HG03097 (cell line): ENCODE measurements at regions not wholly inside any gene's neighbourhood (a gene's known extent, or its start where the extent isn't known, plus 50 kb on each side); places are given as distances from the start of the nearest gene placed in this dataset.
"Not testable (repeated sequence)": the region's sequence is repeated elsewhere in the genome, so short reads cannot be mapped to it uniquely, and the experiment has no call there.

ENCODE experiments used
- ATAC-seq: cut with Tn5 transposase; IDR thresholded peaks from one replicate; pipeline ENCODE4 v1.9.1; 2021; ENCODE audit not compliant: unreplicated experiment, low FRiP score

DNA sequence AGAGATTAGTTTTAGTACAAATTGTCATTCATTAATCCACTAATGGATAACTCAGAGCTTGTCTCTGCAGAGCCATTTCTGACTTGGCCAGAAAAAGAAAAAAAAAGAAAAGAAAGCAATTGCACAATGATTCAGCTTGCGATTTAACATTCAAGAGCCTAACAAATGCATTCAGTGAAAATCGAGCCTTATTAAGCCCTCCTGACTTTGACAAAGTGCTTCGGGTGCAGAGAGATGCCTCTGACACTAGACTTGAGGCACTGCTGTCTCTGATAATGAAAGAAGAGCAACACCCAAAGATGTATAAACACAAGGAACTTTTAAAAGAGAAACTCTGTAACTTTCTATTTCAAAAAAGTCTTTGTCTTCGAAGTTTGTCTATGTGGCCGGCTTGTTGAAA lies 322.9 kb upstream of the FRG1 start:
- ATAC-seq: not testable (repeated sequence)

DNA sequence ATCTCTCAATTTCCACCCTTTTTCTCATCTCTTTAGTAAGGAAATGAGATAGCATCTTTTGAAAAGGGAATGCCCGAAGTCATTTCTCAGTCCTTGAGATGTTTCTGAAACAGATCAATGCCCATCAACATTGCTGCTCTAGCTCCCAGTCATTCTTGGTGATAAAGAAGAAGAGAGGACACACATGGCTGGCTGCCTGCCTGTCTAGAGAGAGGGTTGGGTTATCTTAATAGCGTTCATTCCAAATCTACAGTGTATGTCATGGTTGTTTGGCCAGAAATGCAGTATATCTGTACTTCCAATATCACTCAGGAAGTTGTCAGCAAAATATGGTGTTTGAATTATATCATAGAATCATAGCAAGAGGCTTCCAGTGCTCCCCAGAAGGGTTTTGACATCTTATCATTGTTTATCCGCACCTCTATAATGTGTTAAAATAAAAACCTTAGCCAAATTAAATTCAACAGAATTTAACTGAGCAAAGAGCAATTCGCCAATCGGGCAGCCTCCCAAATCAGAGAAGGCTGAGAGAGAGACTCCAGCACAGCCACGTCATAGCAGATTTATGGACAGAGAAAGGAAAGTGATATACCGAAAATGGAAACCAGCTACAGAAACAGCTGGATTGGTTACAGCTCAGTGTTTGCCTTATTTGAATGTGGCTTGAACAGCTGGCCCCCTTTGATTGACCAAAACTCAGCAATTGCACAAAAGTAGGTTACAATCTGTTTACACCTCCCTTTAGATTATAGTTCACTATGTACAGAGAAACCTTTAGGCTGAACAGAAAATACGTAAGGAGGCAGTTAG lies 321.0 kb upstream of the FRG1 start:
- ATAC-seq: not testable (repeated sequence)

DNA sequence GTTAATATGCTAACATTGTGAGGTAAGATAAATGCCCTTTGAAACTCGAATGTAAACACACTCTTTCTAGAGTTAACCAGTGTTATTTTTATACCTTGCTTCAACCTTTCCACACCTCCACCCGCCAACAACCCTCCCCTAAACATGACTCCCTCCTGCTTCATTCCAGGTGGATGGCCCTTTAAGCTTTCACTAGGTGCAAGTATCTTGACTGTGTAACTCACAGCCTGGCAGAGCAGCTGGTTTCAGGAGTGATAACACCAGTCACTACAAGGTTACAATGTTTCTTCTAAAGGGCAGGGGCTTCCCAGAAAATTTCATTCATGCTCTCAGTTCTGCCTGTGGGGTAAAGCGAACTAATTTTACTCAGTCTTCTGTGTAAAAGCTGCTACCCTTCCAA lies 318.1 kb upstream of the FRG1 start:
- ATAC-seq: not testable (repeated sequence)

GRCh38 chr4:189627041-189627440 lies 313.6 kb upstream of the FRG1 start:
- ATAC-seq: not testable (repeated sequence)

DNA sequence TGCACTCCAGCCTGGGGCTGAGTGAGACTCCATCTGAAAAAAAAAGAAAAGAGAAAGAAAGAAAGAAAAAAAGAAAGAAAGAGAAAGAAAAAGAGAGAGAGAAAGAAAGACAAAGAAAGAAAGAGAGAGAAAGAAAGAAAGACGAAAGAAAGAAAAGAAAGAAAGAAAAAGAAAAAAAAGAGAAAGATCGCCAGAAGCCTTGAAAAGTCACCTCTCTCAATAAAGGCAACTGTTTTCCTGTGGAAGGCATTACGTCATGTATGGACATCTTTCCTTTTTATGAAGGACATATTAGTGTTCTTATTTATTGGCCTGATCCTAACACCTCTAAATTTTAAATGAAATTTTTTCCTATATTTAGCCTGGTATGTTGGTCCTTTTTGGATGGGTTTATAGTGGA lies 310.9 kb upstream of the FRG1 start:
- ATAC-seq: not testable (repeated sequence)

DNA sequence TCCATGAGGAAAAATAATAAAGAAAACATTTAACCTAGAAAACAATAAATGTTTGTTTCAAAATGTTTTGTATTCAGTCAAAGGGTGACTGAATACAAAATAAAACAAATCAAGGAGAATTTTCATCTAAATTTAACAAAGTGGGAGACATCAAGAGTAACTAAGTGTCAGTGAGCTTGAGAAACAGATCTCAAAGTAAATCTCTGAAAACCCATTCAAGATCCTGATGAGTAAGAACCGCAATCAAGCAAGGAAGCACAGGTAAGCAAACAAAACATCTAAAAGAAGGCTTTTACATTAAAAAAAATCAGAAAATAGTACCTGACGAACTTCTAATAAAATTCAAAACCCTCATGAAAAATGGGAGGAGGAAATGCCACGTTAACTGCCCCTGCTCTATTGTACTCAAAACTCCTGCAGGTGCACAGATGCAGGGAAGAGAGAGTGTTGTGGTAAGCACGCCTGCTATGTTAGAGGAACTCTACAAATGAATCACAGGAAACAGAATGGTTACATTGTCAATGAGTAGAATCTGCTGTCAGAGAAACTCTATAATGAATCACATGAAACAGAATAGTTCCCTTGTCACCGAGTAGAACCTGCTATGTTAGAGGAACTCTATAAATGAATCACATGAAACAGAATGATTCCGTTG lies 309.6 kb upstream of the FRG1 start:
- ATAC-seq: not testable (repeated sequence)

DNA sequence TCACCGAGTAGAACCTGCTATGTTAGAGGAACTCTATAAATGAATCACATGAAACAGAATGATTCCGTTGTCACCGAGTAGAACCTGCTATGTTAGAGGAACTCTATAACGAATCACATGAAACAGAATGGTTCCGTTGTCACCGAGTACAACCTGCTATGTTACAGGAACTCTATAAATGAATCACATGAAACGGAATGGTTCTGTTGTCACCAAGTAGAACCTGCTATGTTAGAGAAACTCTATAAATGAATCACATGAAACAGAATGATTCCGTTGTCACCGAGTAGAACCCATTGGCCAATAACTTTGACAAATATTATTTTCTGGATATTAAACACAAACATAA lies 309.1 kb upstream of the FRG1 start:
- not testable (repeated sequence) for ATAC-seq

GRCh38 chr4:189650436-189650835 lies 290.2 kb upstream of the FRG1 start:
- ATAC-seq: not testable (repeated sequence)

DNA sequence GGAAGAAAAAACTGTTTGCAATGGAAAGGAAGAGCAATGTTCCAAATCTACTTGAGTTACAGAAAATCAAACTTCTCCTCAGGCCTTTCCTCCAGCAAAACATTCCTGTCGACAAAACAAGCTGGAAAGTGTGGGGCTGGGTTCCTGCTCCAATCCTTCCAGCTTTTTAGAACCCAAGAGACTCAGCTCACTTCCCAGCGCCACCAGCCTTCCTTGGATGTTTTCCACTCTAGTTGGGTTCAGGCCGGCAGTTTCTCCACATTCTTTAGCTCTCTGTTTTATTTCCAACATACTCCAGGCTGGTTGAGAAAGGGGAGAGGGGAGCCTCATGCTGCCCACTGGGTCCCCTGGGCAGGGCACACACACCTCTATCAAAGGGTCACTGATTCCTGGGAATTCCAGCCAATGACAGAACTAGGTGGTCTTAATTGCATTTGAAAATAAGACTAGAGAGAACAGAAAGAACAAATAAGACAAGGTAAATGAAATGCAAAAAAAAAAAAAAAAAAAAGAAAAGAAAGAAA lies 287.5 kb upstream of the FRG1 start:
- not testable (repeated sequence) for ATAC-seq

GRCh38 chr4:189653983-189654382 lies 286.7 kb upstream of the FRG1 start:
- ATAC-seq: not testable (repeated sequence)

- ATAC-seq: not testable (repeated sequence)
These were observed 286.3 kb upstream of the FRG1 start for GRCh38 chr4:189654396-189654795.

GRCh38 chr4:189655817-189656216 lies 284.9 kb upstream of the FRG1 start:
- not testable (repeated sequence) for ATAC-seq

- no peak for ATAC-seq
These were observed 284.0 kb upstream of the FRG1 start for GRCh38 chr4:189656641-189657040.

DNA sequence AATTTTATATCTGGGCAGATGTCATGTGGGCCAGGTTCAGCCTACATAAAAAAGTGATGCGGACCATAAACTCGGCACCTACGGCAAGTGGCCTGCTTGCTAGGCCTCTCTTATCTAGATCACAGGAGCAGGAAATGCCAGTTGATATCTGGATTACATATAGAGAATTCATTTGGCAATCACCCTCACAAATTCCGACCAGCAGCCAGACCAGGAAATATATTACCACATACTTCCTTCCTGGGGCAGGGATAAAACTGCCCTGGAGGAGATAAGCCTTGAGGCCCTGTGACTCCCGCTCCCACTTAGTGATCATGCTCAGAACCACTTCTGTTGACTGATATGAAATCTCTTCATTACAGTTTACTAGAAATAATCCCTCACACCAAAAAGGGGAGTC lies 282.4 kb upstream of the FRG1 start:
- not testable (repeated sequence) for ATAC-seq

- not testable (repeated sequence) for ATAC-seq
These were observed 281.8 kb upstream of the FRG1 start for GRCh38 chr4:189658831-189659230.

- ATAC-seq: no peak
These were observed 281.4 kb upstream of the FRG1 start for GRCh38 chr4:189659287-189659686.

DNA sequence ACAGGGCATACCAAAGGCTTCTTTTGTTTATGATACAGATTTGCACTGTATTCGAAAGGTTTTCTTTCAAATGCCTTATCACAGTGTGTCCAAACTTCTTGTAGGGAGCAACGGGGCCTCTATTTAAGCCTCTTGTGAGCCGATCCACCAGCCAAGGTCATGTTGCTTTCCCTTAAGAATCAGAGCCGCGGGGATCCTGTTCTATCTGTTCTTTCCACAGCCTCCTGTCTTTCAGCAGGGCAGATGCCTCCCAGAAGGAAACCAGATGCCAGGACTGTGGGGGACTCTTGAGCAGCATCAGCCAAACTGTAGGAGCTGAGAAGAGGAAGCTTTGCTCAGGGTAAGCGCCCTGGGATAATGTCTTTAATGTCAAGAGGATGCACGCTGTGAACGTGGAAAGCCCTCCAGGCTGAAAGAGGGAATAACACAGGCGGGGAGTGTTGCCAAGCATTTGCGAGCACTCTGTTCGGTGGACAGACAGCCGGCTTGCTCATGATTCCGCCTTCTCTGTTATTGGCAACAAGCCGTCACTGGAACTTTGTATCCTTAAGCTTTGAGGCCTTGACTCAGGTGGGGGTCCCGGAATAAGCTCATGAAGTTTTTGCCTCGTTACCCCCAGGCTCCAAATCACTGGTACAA lies 279.8 kb upstream of the FRG1 start:
- ATAC-seq: no peak

- ATAC-seq: no peak
These were observed 275.9 kb upstream of the FRG1 start for GRCh38 chr4:189664693-189665250.

DNA sequence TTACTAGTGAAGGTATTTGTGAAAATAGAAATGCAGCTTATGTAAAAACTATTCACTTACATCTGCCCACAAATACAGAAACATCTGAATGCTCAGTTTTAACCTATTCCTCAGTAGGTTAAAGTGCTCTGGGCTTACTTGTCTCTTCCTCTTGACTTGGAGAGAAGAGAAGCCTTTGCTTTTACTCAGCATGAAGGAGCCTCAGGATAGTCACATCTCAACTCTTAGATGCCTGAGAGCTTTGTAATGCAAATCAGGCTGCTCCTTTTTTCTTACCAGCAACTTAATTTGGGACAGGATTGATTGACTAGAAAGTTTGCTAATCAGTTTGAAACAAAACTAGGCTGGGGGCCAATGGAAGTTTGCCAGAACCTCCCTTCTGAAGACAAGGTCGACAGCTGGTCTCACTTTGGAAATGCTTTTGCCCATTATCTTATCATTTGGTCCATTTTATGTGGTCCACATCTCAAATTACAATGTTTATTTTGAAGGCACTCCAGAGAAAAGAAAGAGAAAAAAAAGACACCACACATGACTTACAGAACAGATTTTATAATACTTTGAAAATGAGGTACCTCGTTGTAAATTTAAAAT lies 274.9 kb upstream of the FRG1 start:
- ATAC-seq: not testable (repeated sequence)

DNA sequence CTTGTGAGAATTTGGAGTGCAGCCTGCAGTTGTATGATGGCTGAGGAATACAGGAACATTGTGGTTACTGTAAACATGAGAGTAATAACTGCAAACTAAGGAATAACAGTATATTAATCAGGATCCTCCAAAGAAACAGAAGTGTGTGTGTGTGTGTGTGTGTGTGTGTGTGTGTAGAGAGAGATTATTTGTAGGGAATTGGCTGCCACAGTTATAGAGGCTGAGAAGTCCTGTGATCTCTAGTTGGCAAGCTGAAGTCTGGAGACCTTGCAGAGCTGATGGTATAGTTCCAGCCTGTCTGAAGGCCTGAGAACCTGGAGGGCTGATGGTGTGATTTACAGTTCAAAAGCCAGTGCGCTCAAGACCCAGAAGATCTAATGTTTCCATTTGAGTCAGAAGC lies 273.3 kb upstream of the FRG1 start:
- ATAC-seq: not testable (repeated sequence)
